GM23338 (cell line): ENCODE measurements at regions not wholly inside any gene's neighbourhood (a gene's known extent, or its start where the extent isn't known, plus 50 kb on each side); places are given as distances from the start of the nearest gene placed in this dataset.

ENCODE experiments used
- ATAC-seq: fragments of 200-7000 bp; cut with Tn5 transposase; 3 replicates; pipeline ENCODE4 v1.9.1; 2020
- DNase-seq: peaks from one replicate; pipeline ENCODE4 v3.0.0-alpha.2; 2015; ENCODE audit warnings: low spot score
- H2AFZ ChIP-seq: fragments of 200-600 bp; sonication (generic); 2 replicates; pipeline ENCODE4 v1.8.0; 2016; ENCODE audit warnings: antibody characterized with exemption, mild to moderate bottlenecking, moderate library complexity
- H3F3A ChIP-seq: fragments of 200-600 bp; sonication (generic); replicated peaks from 2 replicates; pipeline ENCODE4 v1.8.0; 2017; ENCODE audit warnings: antibody characterized with exemption, mixed run types, low read depth
- H3K27ac ChIP-seq: fragments of 200-600 bp; sonication (generic); 2 replicates; pipeline ENCODE4 v1.6.1; 2016; ENCODE audit warnings: low read depth
- H3K27me3 ChIP-seq: fragments of 200-600 bp; sonication (generic); 2 replicates; pipeline ENCODE4 v1.8.0; 2016; ENCODE audit warnings: mild to moderate bottlenecking, mixed run types, moderate library complexity; ENCODE audit not compliant: insufficient read depth
- H3K36me3 ChIP-seq: fragments of 200-600 bp; sonication (generic); 2 replicates; pipeline ENCODE4 v1.8.0; 2016; ENCODE audit warnings: mild to moderate bottlenecking; ENCODE audit not compliant: insufficient read depth
- H3K4me1 ChIP-seq: fragments of 200-600 bp; sonication (generic); 2 replicates; pipeline ENCODE4 v1.8.0; 2016; ENCODE audit warnings: mild to moderate bottlenecking, moderate library complexity; ENCODE audit not compliant: insufficient read depth
- H3K4me2 ChIP-seq: fragments of 200-600 bp; sonication (generic); 2 replicates; pipeline ENCODE4 v1.7.1; 2017; ENCODE audit warnings: mixed run types
- H3K4me3 ChIP-seq: fragments of 200-600 bp; sonication (generic); 2 replicates; pipeline ENCODE4 v1.6.1; 2016; ENCODE audit warnings: mixed run types
- H3K79me2 ChIP-seq: fragments of 200-600 bp; sonication (generic); replicated peaks from 2 replicates; pipeline ENCODE4 v1.8.0; 2017; ENCODE audit warnings: mild to moderate bottlenecking; ENCODE audit not compliant: insufficient read depth
- H3K9me2 ChIP-seq: fragments of 200-600 bp; sonication (generic); 2 replicates; pipeline ENCODE4 v1.8.0; 2017; ENCODE audit not compliant: insufficient read depth
- H4K20me1 ChIP-seq: fragments of 200-600 bp; sonication (generic); replicated peaks from 2 replicates; pipeline ENCODE4 v1.8.0; 2017; ENCODE audit warnings: mild to moderate bottlenecking; ENCODE audit not compliant: insufficient read depth
- H3K27ac Mint-ChIP-seq: 2 replicates; pipeline ENCODE4 v1.8.0; 2020; ENCODE audit warnings: inconsistent platforms, mild to moderate bottlenecking, moderate library complexity, mixed read lengths
- H3K27me3 Mint-ChIP-seq: 3 replicates; pipeline ENCODE4 v1.8.0; 2022; ENCODE audit warnings: low read depth, mild to moderate bottlenecking, moderate library complexity, mixed read lengths, inconsistent platforms; ENCODE audit not compliant: insufficient read depth, poor library complexity
- H3K36me3 Mint-ChIP-seq: 3 replicates; pipeline ENCODE4 v1.8.0; 2021; ENCODE audit warnings: low read depth, mild to moderate bottlenecking, inconsistent platforms, moderate library complexity, mixed read lengths
- H3K4me1 Mint-ChIP-seq: 3 replicates; pipeline ENCODE4 v1.8.0; 2020; ENCODE audit warnings: mild to moderate bottlenecking, inconsistent platforms, mixed read lengths
- H3K4me3 Mint-ChIP-seq: 3 replicates; pipeline ENCODE4 v1.8.0; 2021; ENCODE audit warnings: moderate library complexity, mild to moderate bottlenecking, inconsistent platforms, mixed read lengths
- H3K9me3 Mint-ChIP-seq: 3 replicates; pipeline ENCODE4 v1.8.0; 2020; ENCODE audit warnings: moderate library complexity, mild to moderate bottlenecking, inconsistent platforms, mixed read lengths
- CREB1 ChIP-seq: fragments of 250-450 bp; sonication (Bioruptor Pico); IDR thresholded peaks from 2 replicates; pipeline ENCODE4 v1.5.0; 2020; ENCODE audit warnings: low read depth, mild to moderate bottlenecking, moderate library complexity
- CTCF ChIP-seq, 2 experiments: fragments of 200-600 bp in 1 of 2; sonication (generic) in 1 of 2; conservative IDR thresholded peaks; 2 replicates each; pipeline versions ENCODE4 v1.5.1 to v1.6.1; 2016 to 2017; ENCODE audit warnings: antibody characterized with exemption in 2 of 2, low read depth in 2 of 2, mild to moderate bottlenecking in 2 of 2, moderate library complexity in 1 of 2
- ETS1 ChIP-seq: IDR thresholded peaks from 2 replicates; pipeline ENCODE4 v1.6.1; 2016; ENCODE audit warnings: antibody characterized with exemption
- EZH2 ChIP-seq: fragments of 200-600 bp; sonication (generic); IDR thresholded peaks from one replicate; pipeline ENCODE4 v1.8.0; 2017; ENCODE audit warnings: antibody characterized with exemption, mild to moderate bottlenecking, low read depth; ENCODE audit not compliant: unreplicated experiment
- JUNB ChIP-seq: IDR thresholded peaks from one replicate; pipeline ENCODE4 v1.6.1; 2016; ENCODE audit warnings: antibody characterized with exemption; ENCODE audit not compliant: unreplicated experiment
- ZNF114 ChIP-seq: fragments of 250-450 bp; sonication (Bioruptor Pico); IDR thresholded peaks from 2 replicates; pipeline ENCODE4 v1.5.0; 2020; ENCODE audit warnings: mild to moderate bottlenecking, moderate library complexity
- ZNF331 ChIP-seq: fragments of 250-450 bp; sonication (Bioruptor Pico); IDR thresholded peaks from 2 replicates; pipeline ENCODE4 v1.5.0; 2020; ENCODE audit warnings: low read depth, mild to moderate bottlenecking, moderate library complexity
- ZNF462 ChIP-seq: fragments of 250-450 bp; sonication (Bioruptor Pico); IDR thresholded peaks from 2 replicates; pipeline ENCODE4 v1.5.0; 2020; ENCODE audit warnings: mild to moderate bottlenecking, moderate library complexity

- H3K79me2 ChIP-seq, result no peaks in the 10 kb centered on the region
- no peak overlapping the region for H3K4me2 ChIP-seq
- H3K36me3 ChIP-seq, result no peaks in the 10 kb centered on the region
- H3K27me3 ChIP-seq, result no peaks in the 10 kb centered on the region
- no peak overlapping the region for H3K27ac Mint-ChIP-seq
- no peak overlapping the region for H2AFZ ChIP-seq
- no peaks in the 10 kb centered on the region for H4K20me1 ChIP-seq
- TF ChIP-seq CREB1 (CRISPR knock-in tag) (no peak), JUNB (no peak), ETS1 (no peak), ZNF114 (CRISPR knock-in tag) (no peak), EZH2 (no peak)
- DNase-seq (no peak), ATAC-seq (no peak)
- no peak overlapping the region for H3K27ac ChIP-seq
- no peaks in the 10 kb centered on the region for H3K4me1 ChIP-seq
- no peak overlapping the region for H3K4me3 Mint-ChIP-seq
- no peaks in the 10 kb centered on the region for H3F3A ChIP-seq
- no peaks in the 10 kb centered on the region for H3K36me3 Mint-ChIP-seq
- H3K9me3 Mint-ChIP-seq, result no peaks in the 10 kb centered on the region
- peaks cover 3% of the 10 kb centered on the region for H3K27me3 Mint-ChIP-seq
- no peak overlapping the region for H3K4me3 ChIP-seq
- no peaks in the 10 kb centered on the region for H3K9me2 ChIP-seq
- H3K4me1 Mint-ChIP-seq, result peaks cover 4% of the 10 kb centered on the region; the same call in 2 of the 3 replicates
Measured at GRCh38 chr10:3897156-3897555, 112.1 kb upstream of the KLF6 start.

GRCh38 chr10:3896161-3896560 lies 111.2 kb upstream of the KLF6 start:
- no peak overlapping the region for H3K4me3 ChIP-seq
- H3K9me2 ChIP-seq, result no peaks in the 10 kb centered on the region
- no peak for DNase-seq
- TF ChIP-seq CTCF (conservative IDR thresholded peaks at IDR 0.05; ENCODE audit: low read depth in 2 of 2) (no peak), ZNF331 (CRISPR knock-in tag) (no peak), ZNF462 (CRISPR knock-in tag) (no peak), ETS1 (no peak)
- H3K27ac ChIP-seq, result no peak overlapping the region
- 0 out of 2 replicates have a peak overlapping the region, but pooled peaks have one; percentile 18 for H2AFZ ChIP-seq
- no peaks in the 10 kb centered on the region for H3K36me3 ChIP-seq
- H3K4me1 Mint-ChIP-seq, result peaks cover 4% of the 10 kb centered on the region; the same call in 2 of the 3 replicates
- no peaks in the 10 kb centered on the region for H3K4me1 ChIP-seq
- no peak overlapping the region for H3K27ac Mint-ChIP-seq
- no peaks in the 10 kb centered on the region for H3F3A ChIP-seq
- H3K27me3 ChIP-seq, result no peaks in the 10 kb centered on the region
- no peak for ATAC-seq
- H3K36me3 Mint-ChIP-seq, result no peaks in the 10 kb centered on the region
- no peaks in the 10 kb centered on the region for H3K79me2 ChIP-seq
- H3K27me3 Mint-ChIP-seq, result peaks cover 3% of the 10 kb centered on the region
- no peak overlapping the region for H3K4me2 ChIP-seq
- no peak overlapping the region for H3K4me3 Mint-ChIP-seq
- H3K9me3 Mint-ChIP-seq, result no peaks in the 10 kb centered on the region
- H4K20me1 ChIP-seq, result no peaks in the 10 kb centered on the region
